ENCODE measurements at regions not wholly inside any gene's neighbourhood (a gene's known extent, or its start where the extent isn't known, plus 50 kb on each side); places are given as distances from the start of the nearest gene placed in this dataset.

DNA sequence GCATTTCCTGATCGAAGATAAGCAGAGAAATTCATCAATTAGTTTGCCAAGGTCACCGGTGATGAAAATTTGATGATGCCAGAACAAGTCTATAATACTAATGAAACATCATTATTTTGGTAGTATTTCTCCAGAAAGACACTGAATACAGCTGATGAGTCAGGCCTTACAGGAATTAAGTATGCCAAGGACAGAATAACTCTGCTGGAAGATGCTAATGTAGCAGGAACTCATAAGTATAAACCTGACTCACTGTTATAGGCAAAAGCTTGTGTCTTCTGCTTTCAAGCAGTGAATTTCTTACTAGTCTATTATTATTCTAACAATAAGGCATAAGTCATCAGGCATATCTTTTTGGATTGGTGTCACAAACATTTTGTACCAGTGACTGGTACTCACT lies 1825.1 kb upstream of the IGFBP7 start:
- TF ChIP-seq, protein P1, sequence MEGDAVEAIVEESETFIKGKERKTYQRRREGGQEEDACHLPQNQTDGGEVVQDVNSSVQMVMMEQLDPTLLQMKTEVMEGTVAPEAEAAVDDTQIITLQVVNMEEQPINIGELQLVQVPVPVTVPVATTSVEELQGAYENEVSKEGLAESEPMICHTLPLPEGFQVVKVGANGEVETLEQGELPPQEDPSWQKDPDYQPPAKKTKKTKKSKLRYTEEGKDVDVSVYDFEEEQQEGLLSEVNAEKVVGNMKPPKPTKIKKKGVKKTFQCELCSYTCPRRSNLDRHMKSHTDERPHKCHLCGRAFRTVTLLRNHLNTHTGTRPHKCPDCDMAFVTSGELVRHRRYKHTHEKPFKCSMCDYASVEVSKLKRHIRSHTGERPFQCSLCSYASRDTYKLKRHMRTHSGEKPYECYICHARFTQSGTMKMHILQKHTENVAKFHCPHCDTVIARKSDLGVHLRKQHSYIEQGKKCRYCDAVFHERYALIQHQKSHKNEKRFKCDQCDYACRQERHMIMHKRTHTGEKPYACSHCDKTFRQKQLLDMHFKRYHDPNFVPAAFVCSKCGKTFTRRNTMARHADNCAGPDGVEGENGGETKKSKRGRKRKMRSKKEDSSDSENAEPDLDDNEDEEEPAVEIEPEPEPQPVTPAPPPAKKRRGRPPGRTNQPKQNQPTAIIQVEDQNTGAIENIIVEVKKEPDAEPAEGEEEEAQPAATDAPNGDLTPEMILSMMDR (IDR thresholded peaks at IDR 0.05), result no peak
- TF ChIP-seq POLR2AphosphoS5 (IDR thresholded peaks at IDR 0.05), result no peak
- TF ChIP-seq POLR2A (IDR thresholded peaks at IDR 0.05), result no peak

Measured in upper lobe of left lung (tissue), 4 donors.